ENCODE measurements at regions not wholly inside any gene's neighbourhood (a gene's known extent, or its start where the extent isn't known, plus 50 kb on each side); places are given as distances from the start of the nearest gene placed in this dataset.

GRCh38 chr2:81194581-81194980, 890.0 kb upstream of the LRRTM1 start:
- TF ChIP-seq GATA3 (IDR thresholded peaks at IDR 0.05; ENCODE audit: low read depth, low read length) (no peak), GATA2 (IDR thresholded peaks at IDR 0.05; ENCODE audit: low read depth, low read length) (no peak)

Measured in SH-SY5Y (cell line).